ENCODE measurements at regions not wholly inside any gene's neighbourhood (a gene's known extent, or its start where the extent isn't known, plus 50 kb on each side); places are given as distances from the start of the nearest gene placed in this dataset.
"Not testable (repeated sequence)": the region's sequence is repeated elsewhere in the genome, so short reads cannot be mapped to it uniquely, and the experiment has no call there.

GRCh38 chr2:39917371-39917770 is 138.3 kb upstream of the THUMPD2 start:
- TF ChIP-seq CTCF, POLR2A, EP300 (IDR thresholded peaks at IDR 0.05): not testable (repeated sequence)
